GM19035 (cell line): ENCODE measurements at regions not wholly inside any gene's neighbourhood (a gene's known extent, or its start where the extent isn't known, plus 50 kb on each side); places are given as distances from the start of the nearest gene placed in this dataset.

ENCODE experiments used
- ATAC-seq: cut with Tn5 transposase; IDR thresholded peaks from one replicate; pipeline ENCODE4 v1.9.1; 2021; ENCODE audit not compliant: unreplicated experiment

DNA sequence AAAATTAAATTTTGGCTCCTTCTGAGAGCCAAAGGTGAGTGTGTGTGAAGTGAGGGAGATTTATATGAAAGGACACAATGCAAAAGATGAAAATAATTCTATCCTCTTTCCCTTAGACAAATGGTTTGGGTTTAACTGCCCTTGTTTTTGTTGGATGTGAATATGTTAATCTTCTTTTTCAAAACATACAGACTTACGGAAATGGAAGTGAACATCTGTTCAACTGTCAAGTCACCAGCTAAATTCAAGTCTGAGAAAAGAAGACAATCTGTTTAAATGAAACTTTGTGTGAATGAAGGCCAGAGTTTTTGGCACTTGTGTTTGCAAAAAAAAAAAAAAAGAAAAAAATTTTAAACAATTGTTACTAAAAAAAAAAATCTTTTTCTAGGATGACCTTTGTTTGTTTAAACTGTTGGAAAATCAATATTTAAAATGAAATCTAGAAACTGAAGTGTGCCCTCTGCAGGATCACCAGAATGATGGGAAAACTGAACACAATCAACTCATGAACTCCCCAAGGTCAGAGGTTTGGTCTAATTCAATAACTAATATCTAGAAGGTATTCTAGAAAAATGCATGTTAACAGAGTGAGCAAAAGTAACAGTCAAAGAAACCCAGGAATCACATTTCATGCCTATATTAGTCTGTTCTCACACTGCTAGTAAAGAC is 448.8 kb downstream of the FLRT2 start:
- no peak for ATAC-seq

DNA sequence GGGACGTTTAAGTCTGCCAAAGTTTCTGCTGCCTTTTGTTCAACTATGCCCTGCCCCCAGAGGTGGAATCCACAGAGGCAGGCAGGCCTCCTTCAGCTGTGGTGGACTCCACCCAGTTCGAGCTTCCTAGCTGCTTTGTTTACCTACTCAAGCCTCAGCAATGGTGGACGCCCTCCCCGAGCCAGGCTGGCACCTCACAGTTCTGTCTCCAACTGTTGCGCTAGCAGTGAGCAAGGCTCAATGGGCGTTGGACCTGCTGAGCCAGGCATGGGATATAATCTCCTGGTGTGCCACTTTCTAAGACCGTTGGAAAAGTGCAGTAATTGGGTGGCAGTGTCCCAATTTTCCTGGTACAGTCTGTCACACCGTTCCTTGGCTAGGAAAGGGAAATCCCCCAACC is 444.7 kb downstream of the FLRT2 start:
- ATAC-seq = no peak

DNA sequence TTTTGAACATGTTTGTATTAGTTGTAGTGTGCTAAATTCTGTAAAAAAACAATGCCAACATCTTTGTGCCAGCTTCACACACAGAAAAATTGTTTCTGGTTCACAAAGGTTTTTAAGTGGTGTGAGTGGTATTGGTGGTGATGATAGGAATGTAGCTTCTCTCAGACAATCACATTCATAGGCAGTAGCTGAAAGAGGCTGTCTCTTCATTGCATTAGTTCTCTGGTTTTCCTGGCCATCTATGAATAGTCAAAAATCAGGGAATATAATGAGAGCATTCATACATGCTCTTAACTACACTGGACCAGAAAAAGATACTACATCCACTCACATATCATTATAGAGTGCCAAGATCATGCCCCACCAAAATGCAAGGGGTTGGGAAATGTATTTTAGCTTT is 433.5 kb downstream of the FLRT2 start:
- ATAC-seq = no peak

DNA sequence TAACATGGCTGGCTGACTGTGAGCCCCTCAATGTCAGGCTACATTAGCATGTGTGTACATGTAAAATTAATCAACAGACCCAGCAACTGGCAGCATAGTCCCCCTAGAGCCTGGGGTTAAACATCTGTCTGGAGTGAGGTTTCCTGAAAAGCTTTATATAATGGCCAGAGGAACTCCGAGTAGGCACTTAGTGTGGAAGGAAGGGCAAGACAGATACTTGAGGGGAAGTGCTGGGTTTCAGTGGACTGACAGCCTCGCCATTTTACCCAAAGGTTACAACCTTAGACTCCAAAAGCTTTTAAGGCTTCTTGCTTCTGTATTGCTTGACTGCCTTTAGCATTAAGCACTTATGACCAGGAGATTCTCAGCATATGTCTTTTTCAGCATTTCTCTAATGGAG is 430.8 kb downstream of the FLRT2 start:
- no peak for ATAC-seq

DNA sequence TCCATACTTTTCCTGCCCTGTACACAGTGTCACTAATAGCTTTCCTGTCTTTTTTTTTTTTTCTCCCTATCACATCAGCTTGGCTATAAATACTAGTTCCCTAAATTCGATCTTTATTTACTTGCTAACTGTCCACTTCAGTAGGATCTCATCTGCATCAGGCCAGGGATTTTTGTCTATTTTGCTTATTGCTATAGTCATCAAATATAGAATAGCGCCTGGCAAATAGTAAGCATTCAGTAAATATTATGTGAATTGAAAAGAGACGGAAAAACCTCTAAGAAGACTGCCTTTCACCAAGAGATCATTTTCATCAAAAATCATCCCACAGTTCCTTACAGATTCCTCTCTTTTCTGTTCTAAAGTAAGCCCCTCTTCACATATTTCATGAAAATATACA is 429.1 kb downstream of the FLRT2 start:
- no peak for ATAC-seq

DNA sequence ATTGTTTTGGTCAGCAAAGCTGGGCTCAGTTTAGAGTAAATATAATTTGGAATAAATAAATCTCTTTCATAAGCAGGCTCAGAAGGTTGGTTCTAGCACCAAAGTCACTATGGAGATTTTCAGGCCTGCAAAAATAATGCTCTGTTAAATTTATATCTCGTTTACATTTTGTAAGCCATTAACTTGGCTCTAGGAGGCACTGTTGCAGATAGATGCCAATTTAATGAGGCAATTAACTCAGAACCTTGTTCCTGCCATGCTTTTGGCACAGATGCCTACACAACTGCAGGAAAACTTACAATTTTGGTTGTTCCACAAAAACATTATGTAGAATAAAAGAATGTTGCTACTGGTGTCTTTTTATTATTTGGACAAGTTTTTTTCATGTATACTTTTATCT is 428.1 kb downstream of the FLRT2 start:
- no peak for ATAC-seq

DNA sequence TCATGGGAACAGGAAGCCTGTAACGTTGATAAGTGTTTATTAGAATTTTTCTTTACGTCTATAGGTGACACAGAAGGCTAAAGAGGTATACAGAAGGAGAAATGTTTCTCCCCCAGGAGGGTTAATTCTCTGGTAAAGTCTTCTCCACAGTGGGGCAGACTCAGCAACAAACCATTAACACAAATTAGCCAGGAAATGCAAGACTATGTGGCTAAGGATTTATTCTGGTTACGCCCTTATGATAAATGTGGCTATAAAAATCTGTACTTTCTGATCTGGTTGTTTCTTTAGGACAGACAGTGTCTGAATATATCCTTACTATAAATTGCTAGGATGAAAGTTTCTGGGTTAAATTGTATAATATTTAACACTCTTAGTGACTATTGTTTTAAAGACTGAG is 423.3 kb downstream of the FLRT2 start:
- no peak for ATAC-seq

DNA sequence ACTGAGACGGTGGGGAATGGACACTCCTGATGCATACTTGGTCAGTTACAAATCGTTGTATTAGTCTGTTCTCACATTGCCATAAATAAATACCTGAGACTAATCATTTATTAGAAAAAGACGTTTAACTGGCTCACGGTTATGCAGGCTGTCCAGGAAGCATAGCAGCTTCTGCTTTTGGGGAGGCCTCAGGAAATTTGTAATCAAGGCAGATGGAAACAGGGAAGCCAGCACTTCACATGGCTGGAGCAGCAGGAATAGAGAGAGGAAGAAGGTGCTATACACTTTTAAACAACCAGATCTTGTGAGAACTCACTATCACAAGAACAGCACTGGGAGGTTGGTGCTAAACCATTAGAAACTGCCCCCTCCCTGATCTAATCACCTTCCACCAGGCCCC is 418.2 kb downstream of the FLRT2 start:
- no peak for ATAC-seq

DNA sequence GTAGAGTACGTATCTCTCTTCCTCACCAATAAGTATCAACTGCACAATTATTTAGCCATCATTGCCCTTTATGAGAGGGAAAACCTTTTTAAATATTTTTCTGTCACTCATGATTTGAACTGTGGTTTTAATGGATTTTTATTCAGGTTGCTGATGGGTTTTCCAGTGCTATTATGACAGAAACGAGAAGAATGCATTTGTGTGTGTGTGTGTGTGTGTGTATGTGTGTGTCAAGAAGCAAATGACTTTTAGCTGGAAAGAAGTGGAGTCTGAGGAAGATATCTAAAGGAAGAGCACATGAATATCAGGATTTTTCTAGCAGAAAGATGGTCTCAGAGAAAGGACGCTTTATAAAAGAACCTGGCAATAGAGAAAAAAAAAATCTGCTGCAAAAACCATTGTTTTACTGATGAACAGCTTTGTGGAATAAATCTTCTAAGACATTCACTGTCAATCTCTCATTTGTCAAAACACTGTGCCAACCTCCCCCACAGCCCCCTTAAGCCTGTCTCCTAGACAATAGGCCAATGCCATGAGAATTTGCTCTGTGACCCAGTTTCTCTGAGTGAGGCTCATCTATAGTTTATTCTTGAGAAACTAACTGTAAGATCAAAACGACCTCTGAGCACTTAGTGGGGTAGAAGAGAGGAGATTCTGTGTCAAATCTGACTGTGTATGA is 417.7 kb downstream of the FLRT2 start:
- ATAC-seq = no peak

DNA sequence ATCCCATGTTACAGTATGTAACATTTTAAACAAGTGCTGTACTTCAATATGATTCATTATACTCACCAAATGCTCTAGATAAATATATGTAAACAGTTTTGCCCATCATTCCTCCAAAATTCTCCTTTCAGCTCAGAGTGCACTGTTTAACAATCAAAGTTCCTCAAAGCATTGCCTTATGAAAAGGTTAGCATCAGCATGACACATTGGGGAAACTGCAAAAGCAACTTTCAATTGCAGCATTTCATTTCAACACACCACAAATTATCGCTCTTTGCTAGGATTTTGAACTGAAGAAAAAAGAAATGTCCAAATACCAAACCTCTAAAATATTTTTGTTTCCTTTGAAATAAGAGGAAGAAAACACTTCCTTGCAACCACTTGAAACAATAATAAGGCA is 413.2 kb downstream of the FLRT2 start:
- no peak for ATAC-seq

DNA sequence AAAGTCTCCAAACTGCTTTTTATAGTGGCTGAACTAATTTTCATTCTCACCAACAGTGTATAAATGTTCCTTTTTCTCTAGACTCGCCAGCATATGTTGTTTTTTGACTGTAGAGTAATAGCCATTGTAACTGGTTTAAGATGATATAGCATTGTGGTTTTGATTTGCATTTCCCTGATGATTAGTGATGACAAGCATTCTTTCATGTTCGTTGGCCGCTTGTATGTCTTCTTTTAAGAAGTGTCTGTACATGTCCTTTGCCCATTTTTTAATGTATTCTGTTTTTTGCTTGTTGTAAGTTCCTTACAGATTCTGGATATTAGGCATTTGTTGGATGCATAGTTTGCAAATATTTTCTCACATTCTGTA is 404.9 kb downstream of the FLRT2 start:
- peak; percentile 53 for ATAC-seq

DNA sequence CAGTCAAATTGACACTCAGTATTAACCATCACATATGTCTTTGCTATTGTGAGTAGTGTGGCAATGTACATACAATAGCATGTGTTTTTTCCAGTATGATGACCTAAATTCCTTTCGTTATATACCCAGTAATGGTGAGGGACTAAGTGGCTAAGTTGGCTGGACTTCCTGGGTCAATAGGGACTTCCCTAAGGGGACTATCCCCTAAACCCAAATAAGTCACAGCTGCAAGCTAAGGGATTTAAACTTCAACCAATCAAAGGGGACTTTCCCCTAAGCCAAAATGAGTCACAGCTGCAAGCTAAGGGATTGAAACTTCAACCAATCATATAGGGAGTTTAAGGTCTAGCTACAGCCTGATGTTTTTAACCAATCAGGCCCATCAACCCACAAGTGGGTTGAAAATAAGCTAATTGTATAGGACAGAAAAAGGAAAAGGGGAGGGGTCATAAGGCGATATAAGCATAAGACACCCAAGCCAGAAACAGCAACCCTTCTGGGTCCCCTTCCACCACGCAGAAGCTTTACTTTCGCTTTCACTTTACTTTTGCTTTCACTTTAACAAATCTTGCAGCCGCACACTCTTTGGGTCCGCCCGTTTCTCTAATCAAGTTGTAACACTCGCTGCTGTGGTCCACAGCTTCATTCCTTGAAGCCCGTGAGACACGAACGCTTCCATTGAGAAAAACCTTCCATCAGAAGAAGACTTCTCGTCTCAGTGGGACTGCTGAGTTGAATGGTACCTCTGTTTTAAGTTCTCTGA is 404.4 kb downstream of the FLRT2 start:
- ATAC-seq = peak; percentile 90

DNA sequence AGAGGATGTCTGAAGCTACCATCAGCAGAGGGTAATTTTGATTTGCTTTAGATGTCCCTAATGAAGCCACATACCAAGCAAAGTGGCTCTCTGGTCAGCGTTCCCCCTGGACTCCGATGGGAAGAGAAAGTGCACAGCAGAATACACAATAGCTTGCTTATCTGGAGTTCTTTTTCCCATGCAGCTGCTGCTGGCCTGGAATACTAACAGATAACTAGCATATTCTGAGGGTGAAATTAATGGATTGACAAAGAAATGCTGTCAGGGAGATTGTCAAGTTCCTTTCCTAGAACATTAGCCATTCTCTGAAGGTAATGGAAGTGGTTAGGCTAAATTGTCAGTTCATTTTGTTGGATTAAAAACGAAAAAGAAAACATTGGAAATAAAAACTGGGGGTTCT is 391.3 kb downstream of the FLRT2 start:
- no peak for ATAC-seq

DNA sequence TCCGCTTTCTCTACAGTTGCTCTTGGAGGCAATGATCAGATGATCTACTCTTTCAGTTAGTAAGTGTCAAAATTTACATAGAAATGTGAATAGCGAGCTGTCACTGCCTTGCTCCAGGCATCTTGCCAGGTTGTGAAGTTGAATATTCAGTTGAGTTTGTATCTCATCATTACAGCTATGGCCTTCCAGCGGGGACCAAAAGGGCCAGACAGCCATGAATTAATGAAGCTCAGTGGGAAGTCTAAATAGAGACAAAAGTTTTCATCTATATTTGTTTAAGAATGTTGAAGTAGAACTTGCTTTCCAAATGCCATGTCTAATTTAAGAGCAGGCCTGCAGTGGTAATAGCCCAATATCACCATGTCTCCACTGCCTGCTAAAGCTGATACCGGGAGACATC is 387.8 kb downstream of the FLRT2 start:
- ATAC-seq = no peak

DNA sequence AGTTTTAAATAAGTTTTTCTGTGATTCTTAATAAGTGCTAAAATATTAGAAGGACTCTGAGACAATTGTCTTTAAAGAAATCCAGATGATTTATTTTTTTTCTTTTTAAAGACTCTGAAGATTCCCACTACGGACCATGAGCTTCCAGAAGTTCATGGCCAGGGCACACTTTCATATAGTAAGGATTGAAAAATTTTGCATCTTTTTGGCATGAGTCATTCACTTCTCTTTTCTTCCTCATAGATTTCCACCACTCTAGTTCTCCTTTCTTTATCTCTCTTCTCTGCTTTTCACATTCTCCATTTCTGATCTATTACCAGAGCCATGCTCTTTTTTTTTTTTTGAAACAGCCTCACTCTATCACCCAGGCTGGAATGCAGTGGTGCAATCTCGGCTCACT is 385.8 kb downstream of the FLRT2 start:
- ATAC-seq = no peak

DNA sequence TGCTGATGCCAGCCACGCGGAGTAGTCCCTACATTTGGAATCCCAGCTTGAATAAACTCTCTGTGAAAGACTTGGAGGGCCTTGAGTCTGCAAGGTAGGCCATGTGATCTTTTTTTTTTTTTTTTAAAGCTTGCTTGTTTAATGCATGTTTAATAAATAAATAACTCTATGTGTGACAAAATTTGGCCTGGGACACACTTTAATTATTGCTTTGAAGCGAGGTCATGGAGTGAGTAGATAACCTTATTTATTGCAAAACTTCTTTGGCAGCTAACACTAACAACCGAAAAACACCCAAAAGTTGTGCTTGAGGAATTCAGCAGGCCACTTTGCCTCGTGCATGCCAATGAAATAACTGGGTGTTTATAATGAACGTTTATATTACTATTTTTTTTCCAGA is 382.2 kb downstream of the FLRT2 start:
- ATAC-seq = no peak

DNA sequence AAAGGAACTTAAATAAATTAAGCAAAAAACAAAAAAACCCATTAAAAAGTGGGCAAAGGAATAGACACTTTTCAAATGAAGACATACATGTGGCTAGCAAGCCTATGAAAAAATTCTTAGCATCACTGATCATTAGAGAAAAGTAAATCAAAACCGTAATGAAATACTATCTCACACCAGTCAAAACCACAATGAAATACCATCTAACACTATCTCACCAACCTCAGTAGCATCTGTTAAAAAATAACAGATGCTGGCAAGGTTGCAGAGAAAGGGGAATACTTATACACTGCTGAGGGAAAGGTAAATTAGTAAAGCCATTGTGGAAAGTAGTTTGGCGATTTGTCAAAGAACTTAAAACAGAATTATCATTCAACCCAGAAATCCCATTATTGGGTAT is 381.1 kb downstream of the FLRT2 start:
- ATAC-seq = no peak

DNA sequence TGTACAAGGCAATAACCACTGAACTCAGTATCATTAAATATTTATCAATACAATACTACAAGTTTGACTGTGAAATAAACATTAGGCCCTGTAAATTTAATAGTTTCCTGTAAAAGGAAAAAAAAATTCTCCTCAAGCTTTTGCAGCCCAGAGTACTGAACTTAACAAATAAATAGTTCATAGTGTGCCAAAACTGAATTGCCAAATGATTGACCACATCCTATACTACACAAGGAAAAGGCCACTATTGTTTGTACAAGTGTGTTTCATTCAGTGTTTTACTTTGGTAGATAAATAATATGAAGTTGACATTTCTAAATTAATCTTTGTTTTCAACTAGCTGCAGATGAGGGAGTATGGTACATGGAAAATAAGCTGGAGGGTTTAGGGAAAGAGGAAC is 379.6 kb downstream of the FLRT2 start:
- no peak for ATAC-seq

DNA sequence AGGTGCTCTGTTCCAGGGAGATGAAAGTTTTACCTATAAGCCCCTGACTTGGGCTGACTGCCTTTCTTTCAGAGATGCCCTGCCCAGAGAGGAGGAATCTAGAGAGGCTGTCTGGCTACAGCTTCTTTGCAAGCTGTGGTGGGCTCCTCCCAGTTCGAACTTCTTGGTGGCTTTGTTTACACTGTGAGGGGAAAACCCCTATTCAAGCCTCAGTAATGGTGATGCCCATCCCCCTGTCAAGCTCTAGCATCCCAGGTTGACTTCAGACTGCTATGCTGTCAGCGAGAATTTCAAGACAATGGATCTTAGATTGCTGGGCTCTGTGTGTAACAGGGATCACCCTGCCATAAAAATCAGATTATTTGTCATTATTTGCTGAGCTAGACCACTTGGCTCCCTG is 377.6 kb downstream of the FLRT2 start:
- ATAC-seq = no peak

DNA sequence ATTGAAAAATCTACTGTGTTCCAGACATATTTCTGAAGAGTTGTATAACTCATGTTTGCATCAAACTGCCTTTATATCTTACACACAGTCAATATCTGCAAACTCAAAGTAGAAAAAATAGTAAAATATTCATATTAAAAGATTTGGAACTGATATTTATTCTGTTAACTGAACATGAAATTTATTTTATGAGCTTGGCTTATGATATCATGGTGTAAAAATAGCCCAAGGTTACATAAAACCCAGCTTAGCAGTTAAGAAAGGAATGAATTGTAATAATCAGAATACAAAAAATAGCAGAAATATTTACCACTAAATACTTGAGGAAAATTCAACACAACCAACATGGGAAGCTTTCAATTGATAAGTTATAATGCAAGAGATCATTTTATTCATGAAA is 367.9 kb downstream of the FLRT2 start:
- ATAC-seq = no peak

DNA sequence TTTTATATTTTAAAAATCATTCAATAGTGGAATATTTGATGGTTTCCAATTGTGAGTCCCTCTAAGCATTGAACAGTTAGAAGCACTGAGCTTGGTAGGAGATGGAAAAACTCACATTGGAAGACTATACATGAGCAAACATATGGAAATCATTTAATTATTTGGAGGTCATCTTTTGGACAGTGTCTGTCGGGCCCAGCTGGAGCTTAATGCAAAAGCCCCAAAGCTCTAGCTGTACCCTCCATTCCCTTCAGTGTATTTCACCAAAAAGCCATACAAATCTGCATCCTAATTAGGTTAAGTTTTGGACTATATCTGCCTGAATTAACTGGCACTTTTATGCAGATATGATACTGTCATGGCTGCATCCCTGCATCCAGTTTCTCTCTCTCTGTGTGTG is 365.7 kb downstream of the FLRT2 start:
- no peak for ATAC-seq

DNA sequence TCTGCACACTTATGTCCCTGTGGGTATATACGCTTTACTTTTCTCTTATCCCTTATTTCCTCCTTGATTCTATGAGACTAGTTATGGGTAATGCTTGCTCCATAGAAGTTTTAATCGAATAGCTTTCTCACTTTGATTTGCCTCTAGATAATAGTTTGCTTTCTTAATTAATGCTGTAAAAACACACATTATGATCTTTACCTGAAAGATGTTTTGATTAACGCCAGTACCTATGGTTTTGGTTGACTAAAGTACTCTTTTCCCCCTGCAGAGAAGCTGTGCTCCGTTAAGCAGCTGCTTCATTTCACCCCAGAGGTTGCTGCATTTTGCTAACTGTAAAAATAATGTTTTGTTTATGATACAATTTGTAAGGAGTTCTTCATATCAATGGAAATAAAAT is 362.3 kb downstream of the FLRT2 start:
- no peak for ATAC-seq
